ENCODE measurements at regions not wholly inside any gene's neighbourhood (a gene's known extent, or its start where the extent isn't known, plus 50 kb on each side); places are given as distances from the start of the nearest gene placed in this dataset.

- no peak for TF ChIP-seq CTCF (IDR thresholded peaks at IDR 0.05; ENCODE audit: extremely low read depth in 1 of 2, insufficient read depth in 1 of 2, low read depth in 1 of 2, low read length in 2 of 2)
- TF ChIP-seq JUN (IDR thresholded peaks at IDR 0.05; ENCODE audit: borderline replicate concordance, insufficient read depth, insufficient read length, low read depth) = no peak
- TF ChIP-seq MYC (IDR thresholded peaks at IDR 0.05; ENCODE audit: low read depth, low read length) = no peak
- TF ChIP-seq POLR2AphosphoS5 (IDR thresholded peaks at IDR 0.05; ENCODE audit: insufficient read depth, low read depth, low read length) = no peak
- no peak for TF ChIP-seq POLR2A (IDR thresholded peaks at IDR 0.05; ENCODE audit: low read depth, low read length)
These were observed 146.2 kb downstream of the COX7C start for GRCh38 chr5:86763929-86764328.
